ENCODE measurements at regions not wholly inside any gene's neighbourhood (a gene's known extent, or its start where the extent isn't known, plus 50 kb on each side); places are given as distances from the start of the nearest gene placed in this dataset.

DNA sequence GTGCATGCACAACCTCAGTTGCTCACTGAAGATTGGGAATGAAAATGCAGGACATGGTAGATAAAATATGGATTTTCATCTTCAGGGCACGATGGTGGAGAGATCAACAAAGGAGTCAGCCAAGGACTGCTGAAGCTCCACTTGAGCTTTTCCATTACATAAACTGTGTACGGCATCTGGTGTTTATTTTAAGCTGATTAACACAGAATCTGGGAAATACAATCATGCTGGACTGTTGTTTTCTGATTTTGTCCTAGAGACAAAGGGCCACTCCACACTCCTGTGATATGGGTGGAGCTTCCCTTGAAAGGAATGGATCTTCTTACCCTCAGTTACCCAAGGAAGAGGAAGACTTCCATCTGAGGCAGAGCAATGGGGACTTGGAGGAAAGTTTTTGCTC, 120.6 kb downstream of the SAMD9 start (continued):
- TF ChIP-seq, protein P1, sequence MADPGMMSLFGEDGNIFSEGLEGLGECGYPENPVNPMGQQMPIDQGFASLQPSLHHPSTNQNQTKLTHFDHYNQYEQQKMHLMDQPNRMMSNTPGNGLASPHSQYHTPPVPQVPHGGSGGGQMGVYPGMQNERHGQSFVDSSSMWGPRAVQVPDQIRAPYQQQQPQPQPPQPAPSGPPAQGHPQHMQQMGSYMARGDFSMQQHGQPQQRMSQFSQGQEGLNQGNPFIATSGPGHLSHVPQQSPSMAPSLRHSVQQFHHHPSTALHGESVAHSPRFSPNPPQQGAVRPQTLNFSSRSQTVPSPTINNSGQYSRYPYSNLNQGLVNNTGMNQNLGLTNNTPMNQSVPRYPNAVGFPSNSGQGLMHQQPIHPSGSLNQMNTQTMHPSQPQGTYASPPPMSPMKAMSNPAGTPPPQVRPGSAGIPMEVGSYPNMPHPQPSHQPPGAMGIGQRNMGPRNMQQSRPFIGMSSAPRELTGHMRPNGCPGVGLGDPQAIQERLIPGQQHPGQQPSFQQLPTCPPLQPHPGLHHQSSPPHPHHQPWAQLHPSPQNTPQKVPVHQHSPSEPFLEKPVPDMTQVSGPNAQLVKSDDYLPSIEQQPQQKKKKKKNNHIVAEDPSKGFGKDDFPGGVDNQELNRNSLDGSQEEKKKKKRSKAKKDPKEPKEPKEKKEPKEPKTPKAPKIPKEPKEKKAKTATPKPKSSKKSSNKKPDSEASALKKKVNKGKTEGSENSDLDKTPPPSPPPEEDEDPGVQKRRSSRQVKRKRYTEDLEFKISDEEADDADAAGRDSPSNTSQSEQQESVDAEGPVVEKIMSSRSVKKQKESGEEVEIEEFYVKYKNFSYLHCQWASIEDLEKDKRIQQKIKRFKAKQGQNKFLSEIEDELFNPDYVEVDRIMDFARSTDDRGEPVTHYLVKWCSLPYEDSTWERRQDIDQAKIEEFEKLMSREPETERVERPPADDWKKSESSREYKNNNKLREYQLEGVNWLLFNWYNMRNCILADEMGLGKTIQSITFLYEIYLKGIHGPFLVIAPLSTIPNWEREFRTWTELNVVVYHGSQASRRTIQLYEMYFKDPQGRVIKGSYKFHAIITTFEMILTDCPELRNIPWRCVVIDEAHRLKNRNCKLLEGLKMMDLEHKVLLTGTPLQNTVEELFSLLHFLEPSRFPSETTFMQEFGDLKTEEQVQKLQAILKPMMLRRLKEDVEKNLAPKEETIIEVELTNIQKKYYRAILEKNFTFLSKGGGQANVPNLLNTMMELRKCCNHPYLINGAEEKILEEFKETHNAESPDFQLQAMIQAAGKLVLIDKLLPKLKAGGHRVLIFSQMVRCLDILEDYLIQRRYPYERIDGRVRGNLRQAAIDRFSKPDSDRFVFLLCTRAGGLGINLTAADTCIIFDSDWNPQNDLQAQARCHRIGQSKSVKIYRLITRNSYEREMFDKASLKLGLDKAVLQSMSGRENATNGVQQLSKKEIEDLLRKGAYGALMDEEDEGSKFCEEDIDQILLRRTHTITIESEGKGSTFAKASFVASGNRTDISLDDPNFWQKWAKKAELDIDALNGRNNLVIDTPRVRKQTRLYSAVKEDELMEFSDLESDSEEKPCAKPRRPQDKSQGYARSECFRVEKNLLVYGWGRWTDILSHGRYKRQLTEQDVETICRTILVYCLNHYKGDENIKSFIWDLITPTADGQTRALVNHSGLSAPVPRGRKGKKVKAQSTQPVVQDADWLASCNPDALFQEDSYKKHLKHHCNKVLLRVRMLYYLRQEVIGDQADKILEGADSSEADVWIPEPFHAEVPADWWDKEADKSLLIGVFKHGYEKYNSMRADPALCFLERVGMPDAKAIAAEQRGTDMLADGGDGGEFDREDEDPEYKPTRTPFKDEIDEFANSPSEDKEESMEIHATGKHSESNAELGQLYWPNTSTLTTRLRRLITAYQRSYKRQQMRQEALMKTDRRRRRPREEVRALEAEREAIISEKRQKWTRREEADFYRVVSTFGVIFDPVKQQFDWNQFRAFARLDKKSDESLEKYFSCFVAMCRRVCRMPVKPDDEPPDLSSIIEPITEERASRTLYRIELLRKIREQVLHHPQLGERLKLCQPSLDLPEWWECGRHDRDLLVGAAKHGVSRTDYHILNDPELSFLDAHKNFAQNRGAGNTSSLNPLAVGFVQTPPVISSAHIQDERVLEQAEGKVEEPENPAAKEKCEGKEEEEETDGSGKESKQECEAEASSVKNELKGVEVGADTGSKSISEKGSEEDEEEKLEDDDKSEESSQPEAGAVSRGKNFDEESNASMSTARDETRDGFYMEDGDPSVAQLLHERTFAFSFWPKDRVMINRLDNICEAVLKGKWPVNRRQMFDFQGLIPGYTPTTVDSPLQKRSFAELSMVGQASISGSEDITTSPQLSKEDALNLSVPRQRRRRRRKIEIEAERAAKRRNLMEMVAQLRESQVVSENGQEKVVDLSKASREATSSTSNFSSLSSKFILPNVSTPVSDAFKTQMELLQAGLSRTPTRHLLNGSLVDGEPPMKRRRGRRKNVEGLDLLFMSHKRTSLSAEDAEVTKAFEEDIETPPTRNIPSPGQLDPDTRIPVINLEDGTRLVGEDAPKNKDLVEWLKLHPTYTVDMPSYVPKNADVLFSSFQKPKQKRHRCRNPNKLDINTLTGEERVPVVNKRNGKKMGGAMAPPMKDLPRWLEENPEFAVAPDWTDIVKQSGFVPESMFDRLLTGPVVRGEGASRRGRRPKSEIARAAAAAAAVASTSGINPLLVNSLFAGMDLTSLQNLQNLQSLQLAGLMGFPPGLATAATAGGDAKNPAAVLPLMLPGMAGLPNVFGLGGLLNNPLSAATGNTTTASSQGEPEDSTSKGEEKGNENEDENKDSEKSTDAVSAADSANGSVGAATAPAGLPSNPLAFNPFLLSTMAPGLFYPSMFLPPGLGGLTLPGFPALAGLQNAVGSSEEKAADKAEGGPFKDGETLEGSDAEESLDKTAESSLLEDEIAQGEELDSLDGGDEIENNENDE (IDR thresholded peaks at IDR 0.05; ENCODE audit: insufficient replicate concordance, low read length) = no peak
- TF ChIP-seq KDM5A (IDR thresholded peaks at IDR 0.05; ENCODE audit: low read length) = no peak
- TF ChIP-seq, protein P2, sequence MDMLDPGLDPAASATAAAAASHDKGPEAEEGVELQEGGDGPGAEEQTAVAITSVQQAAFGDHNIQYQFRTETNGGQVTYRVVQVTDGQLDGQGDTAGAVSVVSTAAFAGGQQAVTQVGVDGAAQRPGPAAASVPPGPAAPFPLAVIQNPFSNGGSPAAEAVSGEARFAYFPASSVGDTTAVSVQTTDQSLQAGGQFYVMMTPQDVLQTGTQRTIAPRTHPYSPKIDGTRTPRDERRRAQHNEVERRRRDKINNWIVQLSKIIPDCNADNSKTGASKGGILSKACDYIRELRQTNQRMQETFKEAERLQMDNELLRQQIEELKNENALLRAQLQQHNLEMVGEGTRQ (IDR thresholded peaks at IDR 0.05; ENCODE audit: low read length) = no peak
- TF ChIP-seq, protein P3, sequence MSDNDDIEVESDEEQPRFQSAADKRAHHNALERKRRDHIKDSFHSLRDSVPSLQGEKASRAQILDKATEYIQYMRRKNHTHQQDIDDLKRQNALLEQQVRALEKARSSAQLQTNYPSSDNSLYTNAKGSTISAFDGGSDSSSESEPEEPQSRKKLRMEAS (IDR thresholded peaks at IDR 0.05) = no peak
- no peak for TF ChIP-seq CHD2 (IDR thresholded peaks at IDR 0.05; ENCODE audit: low read length)
- TF ChIP-seq YY1 (IDR thresholded peaks at IDR 0.05; ENCODE audit: low read depth, low read length) = no peak
- no peak for TF ChIP-seq SIX5 (IDR thresholded peaks at IDR 0.05; ENCODE audit: low read depth, low read length)
- no peak for TF ChIP-seq NRF1 (IDR thresholded peaks at IDR 0.05; ENCODE audit: low read depth, low read length)
- TF ChIP-seq CREB1 (IDR thresholded peaks at IDR 0.05) = no peak
- TF ChIP-seq KDM4A (IDR thresholded peaks at IDR 0.05; ENCODE audit: low read depth, low read length, severe bottlenecking) = no peak
- no peak for TF ChIP-seq SIN3A (conservative IDR thresholded peaks at IDR 0.05 in 1 of 2, IDR thresholded peaks at IDR 0.05 in 1 of 2; ENCODE audit: low read depth in 1 of 2, low read length in 2 of 2)
- TF ChIP-seq EGR1 (IDR thresholded peaks at IDR 0.05; ENCODE audit: borderline replicate concordance, low read depth, low read length) = no peak
